OCI-LY1 (cell line): ENCODE measurements at regions not wholly inside any gene's neighbourhood (a gene's known extent, or its start where the extent isn't known, plus 50 kb on each side); places are given as distances from the start of the nearest gene placed in this dataset.

Experiments used
- CTCF ChIP-seq: fragments of 200-600 bp; sonication (generic), shearing (Covaris generic); IDR thresholded peaks from 2 replicates; pipeline ENCODE4 v1.5.1; 2017; ENCODE audit warnings: mild to moderate bottlenecking, antibody characterized with exemption, low read length, moderate library complexity, mixed read lengths
- EZH2 ChIP-seq: fragments of 200-600 bp; sonication (generic), shearing (Covaris generic); IDR thresholded peaks from 2 replicates; pipeline ENCODE4 v1.8.0; 2017; ENCODE audit warnings: borderline replicate concordance, mixed run types, mild to moderate bottlenecking, antibody characterized with exemption, low read length, moderate library complexity, mixed read lengths

DNA sequence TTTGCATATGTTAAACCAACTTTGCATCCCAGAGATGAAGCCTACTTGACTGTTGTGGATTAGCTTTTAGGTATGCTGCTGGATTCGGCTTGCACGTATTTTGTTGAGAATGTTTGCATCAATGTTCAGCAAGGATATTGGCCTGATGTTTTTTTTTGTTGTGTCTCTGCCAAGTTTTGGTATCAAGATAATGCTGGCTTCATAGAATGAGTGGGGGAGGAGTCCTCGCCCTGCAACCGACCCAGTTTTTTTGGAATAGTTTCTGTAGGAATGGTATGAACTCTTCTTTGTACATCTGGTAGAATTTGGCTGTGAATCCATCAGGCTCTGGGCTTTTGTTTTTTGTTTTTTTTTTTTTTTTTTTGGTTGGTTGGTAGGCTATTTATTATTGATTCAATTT lies 147.9 kb downstream of the AHR start:
- TF ChIP-seq CTCF: no peak
- no peak for TF ChIP-seq EZH2
